ENCODE measurements at regions not wholly inside any gene's neighbourhood (a gene's known extent, or its start where the extent isn't known, plus 50 kb on each side); places are given as distances from the start of the nearest gene placed in this dataset.

GRCh38 chr18:1425679-1426078, 521.0 kb downstream of the ADCYAP1 start:
- TF ChIP-seq CTCF (IDR thresholded peaks at IDR 0.05) (no peak), POLR2A (IDR thresholded peaks at IDR 0.05) (no peak), EP300 (IDR thresholded peaks at IDR 0.05) (no peak), POLR2AphosphoS5 (IDR thresholded peaks at IDR 0.05) (no peak)

Data from stomach (tissue), 4 donors.